Fibroblast of skin of right quadriceps (primary cell): ENCODE measurements at regions not wholly inside any gene's neighbourhood (a gene's known extent, or its start where the extent isn't known, plus 50 kb on each side); places are given as distances from the start of the nearest gene placed in this dataset.

ENCODE experiments used
- DNase-seq: peaks from one replicate; pipeline ENCODE4 v3.0.0-alpha.2; 2013

DNA sequence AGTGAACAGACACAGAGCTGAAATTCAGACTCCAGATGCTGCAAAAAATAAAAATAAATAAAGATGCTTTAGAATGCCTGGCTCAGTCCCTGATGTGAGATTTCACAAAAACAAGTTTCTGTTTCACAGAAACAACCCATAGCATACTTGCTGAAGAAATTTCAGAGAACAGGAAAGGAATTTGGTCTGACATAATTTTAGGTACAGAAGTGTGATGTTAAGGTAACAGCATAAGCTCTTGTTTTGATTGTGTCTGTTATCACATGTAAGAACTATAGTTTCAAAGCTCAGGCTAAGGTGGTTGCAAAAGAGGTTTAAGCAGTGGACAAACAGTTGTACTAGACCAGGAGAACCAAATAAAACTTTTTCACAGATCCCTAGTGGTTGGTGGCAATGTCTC lies 152.1 kb downstream of the PTGER3 start:
- no peak for DNase-seq

DNA sequence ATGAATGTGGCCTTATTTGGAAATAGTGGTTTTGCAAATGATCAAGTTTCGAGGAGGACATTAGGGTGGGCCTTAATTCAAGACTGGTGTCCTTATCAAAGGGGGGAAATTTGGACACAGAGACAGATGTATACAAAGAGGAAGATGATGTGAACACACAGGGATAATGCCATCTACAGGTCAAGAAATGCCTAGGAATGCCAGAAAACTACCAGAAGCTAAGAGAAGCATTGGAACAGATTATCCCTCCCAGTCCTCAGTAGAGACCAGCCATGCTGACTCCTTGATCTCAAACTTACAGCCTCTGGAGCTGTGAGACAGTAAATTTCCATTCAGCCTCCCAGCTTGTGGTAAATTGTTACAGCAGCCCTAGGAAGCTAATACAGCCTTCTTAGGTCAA lies 151.4 kb downstream of the PTGER3 start:
- peak; percentile 4 for DNase-seq

DNA sequence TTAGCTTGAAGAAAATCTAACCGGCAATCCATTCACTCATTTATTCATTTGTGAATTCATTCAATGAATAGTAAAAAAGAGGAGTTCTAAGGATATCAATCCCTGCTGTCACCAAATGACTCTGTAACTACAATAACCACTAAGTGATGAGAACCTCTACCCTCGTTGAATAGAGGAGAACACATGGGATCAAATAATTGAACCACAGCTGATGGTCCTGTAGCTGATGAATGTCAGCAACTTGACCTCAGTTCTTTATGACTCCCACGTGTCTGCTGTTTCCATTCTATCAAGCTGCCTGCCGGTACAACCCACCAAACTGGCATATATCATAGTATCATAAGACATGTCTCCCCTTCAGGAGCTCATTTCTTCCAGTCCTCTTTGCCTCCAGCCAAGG lies 150.3 kb downstream of the PTGER3 start:
- DNase-seq = no peak

DNA sequence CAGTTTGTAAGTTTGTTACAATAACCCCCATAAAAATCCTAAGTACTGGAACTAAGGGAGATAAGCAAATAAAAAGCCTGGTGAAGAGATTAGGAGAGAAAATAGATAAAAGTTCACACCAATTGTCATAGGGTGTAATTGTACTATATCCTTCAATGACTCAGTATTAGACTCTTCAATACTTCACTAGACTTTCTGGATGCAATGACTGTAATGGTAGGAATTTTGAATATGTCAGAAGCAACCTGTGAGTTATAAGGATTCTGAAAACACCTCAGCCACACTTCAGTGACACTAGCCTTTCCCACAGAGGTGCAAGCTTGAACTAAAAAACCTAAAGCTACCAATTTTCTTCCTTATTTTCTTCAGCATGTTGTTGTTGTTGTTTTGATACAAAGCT lies 147.9 kb downstream of the PTGER3 start:
- no peak for DNase-seq

DNA sequence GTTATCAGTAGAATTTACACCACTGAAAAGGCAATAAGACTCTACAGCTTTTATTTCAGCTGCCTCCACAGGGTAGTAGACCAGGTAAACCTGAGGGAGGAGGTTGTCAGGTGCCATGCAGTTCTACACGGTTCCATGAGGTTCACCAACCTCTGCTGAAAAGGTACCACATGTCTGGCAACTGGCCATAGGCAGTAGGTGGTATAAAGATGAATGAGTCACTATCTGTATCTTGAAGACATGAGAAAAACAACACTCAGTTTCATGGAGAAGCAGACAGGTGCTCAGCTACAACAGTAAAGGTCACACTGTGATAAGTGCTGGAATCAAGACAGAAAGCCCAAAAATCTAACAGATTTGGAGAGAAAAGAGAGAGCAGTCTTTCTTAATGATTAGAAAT lies 145.4 kb downstream of the PTGER3 start:
- DNase-seq = no peak

DNA sequence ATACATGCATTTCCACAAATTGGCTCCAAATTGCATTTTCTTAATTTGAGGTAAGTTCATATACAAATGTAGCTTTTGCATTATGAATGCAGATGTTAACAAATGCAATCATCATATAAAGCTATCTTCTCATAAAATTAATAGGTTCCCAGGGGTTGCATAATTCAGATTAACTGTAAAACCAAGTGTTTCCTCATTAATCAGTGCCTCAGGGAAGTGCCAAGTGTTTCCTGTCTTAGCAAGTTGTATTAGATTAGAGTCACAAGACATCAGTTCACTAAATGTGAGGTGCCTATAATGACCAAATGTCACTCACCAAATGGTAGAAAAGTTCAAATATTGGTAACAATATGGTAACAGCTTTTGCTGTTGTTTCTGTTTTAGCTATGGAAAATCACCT lies 140.8 kb downstream of the PTGER3 start:
- DNase-seq = no peak

DNA sequence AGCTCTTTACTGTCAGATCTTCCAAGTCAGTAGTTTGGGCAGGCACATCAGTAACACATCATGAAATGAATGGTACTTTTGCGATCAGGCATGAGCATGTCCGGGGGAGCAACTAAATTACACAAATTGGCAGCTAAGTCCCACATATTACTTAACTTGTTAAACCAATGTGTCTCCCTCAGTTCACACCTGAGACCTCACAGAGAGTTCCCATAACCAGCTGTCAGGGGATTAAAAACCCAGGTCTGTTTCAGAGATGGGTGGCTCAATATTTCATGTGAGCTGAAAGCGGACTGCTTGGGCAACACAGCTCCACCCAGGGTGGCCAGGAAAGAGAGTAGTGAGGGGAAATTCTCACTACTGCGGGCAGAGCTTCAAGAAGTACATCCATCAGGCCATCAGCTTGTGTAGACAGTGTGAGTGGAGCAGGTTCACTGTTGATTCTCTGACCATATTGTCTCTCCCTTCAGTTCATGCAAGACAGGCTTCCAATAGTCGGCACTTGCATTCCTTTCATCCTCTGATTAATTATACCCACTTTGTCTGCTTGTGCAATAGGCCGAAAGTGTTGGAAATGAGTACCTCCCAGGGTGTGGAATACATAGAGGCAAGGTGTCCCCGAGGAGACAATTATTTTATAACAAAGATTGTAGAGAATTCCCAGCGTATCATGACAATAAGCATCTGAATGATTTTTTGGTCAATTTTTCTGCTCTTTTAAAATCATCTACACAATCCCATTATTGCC lies 139.9 kb downstream of the PTGER3 start:
- DNase-seq = no peak

DNA sequence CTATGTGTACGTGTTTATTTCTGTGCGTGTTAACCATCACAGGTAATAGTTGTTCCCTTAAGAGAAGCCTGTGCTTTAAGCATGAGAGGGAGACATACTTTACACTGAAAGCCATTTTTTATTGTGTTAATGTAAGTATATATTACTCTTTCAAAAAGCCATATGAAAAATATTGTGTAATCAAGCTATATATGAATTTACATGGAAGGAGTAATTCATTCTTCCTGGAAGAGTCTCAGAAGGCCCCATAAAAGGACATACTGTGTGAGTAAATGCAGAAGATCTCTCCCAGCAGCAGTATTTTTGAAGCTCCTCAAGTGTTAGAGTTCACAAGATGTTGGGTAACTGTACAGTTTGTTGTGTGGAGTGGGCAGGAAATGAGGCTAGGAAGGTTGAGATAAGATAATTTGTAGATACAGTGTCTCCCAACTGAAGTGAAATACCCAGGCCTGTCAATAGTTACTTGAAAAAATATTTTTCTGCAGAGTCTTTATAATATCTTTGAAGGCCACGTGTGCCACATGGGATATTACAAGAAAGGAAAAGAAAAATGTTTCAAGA lies 138.3 kb downstream of the PTGER3 start:
- no peak for DNase-seq

DNA sequence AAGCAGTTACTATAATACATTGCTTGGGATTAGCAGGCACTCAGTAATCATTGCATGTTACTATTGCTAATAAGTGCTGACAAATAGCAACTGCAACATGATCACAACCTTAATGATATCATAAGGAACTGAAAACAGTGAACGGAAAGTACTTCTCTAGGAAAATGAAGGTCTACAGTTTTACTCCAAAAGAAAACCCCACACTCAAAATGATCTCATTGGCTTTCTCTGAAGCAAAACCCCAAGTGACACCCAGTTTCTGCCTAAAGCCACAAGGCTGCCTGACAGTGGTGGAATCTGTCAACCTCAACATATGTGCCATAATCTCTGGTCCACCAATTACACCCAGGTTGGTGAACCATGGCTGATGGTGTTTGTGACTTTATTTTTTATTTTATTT lies 137.6 kb downstream of the PTGER3 start:
- DNase-seq = no peak

DNA sequence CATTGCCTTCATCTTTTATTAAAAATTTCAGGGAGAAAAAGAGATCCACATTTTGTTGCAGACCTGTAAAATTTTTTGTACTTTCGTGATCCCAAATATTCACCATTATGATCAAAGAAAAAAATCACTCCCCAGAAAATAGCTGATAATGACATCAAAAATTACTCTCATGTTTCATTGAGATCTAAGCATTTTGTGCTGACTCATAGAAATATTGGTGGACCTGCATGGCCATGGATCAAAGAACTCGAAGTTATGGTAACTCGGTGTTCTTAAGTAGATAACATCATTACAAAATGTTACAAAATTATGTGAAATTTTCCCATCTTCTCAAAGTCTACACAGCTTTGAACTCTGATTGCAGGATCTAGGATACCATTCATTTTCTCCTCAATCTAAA lies 135.8 kb downstream of the PTGER3 start:
- DNase-seq = no peak

DNA sequence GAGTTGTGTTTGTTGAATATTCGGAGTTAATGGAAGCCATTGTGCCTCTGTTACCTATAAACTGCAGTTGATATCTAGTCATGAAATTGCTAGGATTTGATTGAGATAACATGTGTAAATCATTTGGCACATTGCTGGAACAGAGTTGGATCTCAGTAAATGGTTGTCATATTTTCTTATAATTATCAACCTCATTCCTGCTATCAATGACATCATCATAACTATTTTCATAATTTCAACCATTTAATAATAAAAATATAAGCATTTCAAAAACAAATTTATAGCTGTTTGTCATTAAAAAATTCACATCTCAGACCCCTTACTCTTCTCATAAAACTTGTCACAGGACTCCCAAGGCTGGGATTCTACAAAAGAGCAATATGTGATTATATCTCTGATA lies 133.4 kb downstream of the PTGER3 start:
- no peak for DNase-seq

DNA sequence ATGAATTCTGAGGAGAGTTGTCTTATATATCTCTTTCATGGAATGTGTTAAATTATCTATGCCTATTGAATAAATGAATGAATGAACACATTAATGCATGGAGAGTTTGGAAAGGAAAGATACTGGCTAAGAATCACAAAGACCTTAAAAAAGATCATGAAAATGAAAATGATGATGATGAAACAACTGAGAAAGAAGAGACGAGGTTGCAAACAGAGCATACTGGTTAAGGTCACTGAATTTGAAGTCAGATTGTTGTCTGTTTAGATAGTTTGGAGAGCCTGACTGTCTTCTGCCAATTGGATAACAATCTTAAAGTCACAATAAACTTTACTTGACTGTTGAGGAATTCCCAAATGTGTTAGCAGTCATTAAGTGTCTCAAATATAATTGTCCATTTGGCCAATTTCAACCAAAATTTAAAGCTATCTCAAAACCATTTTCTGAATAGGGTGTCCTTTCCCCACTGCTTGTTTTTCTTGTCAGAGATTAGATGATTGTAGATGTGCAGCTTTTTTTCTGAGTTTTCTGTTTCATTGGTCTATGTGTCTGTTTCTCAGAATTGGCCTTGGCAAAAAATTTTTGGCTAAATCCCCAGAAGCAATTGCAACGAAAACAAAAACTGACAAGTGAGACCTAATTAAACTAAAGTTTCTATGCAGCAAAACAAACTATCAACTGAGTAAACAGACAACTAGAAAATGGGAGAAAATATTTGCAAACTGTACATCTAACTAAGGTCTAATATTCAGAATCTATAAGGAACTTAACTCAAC lies 132.2 kb downstream of the PTGER3 start:
- no peak for DNase-seq

DNA sequence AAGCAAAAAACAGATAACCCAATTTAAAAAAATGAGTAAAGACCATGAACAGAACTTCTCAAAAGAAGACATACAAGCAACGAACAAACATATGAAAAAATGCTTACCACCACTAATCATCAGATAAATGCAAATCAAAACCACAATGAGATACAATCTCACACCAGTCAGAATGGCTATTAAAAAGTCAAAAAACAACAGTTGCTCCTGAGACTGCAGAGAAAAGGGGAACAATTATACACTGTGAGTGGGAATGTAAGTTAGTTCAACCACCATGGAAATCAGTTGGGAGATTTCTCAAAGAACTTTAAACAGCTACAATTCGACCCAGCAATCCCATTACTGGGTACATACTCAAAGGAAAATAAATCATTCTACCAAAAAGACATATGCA lies 131.6 kb downstream of the PTGER3 start:
- DNase-seq = no peak

DNA sequence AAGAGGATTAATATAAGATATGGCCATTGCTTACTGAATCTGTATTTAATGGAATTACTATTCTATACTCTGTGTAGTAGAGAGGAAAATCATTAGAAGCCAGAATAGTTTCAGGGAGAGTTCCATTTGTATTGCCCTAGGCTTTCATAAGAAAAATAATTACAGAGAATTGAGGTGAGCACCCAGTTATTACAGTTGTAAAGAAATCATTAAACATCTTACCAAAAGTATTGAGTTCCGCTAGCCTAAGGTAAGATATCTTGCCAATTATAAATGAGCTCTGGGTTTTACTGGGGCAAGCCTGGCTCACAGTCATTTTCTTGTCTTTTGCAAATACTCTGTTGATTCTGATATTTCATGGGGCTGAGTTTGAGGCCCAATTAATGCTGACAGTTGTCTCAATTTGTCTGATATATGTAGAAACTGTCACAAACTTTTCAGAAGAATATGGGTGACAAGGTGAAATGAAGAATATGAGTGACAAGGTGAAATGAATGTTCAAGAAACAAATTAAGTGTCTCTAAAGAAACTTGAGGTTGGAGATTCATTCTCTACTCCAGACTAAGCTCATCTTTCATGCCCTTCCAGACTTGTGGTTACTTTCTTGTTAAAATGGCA lies 127.8 kb downstream of the PTGER3 start:
- no peak for DNase-seq
